ENCODE measurements at regions not wholly inside any gene's neighbourhood (a gene's known extent, or its start where the extent isn't known, plus 50 kb on each side); places are given as distances from the start of the nearest gene placed in this dataset.

DNA sequence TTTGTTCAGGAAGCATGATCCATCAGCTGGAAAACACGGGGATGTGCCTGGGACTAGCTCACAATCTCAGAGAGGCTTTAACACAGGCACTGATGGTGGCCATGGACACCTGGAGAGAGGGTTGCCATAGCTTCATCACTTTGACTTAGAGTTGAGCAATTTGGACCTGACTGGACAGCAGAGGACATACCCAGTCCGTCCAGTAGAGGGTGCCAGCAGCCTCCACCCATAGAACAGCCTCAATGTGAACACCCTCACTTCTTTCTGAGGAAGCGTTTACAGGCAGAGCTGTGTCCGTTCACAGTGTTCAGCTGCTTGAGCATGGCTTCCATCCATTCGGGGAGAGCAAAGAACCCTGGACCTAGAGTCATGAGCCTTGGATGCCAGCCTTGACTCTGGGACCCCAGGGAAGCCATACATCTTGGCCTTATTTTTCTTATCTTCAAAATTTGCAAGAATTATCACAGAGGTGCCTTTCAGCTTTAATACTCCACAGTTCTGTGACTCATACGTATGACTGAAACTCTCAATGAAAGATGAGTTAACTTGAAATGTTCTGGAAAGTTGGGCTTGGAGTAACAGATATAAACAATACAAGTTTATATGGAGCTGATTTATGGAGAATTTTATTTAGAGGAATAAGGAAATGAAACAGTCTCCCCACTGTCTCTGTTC lies 302.9 kb upstream of the PODXL start:
- Mint-ChIP-seq H3K4me3 (no peak overlapping the region), H3K27me3 (peaks cover 5% of the 10 kb centered on the region), H3K36me3 (ENCODE audit: low read depth) (no peaks in the 10 kb centered on the region), H3K27ac (no peak overlapping the region), H3K4me1 (ENCODE audit: low read depth) (no peaks in the 10 kb centered on the region), H3K9me3 (no peaks in the 10 kb centered on the region)
- intact Hi-C loops (cut with micrococcal nuclease): no loop called here
- ChIA-PET POLR2A (interaction anchor here (0.6 kb wide), 1 partner anchor 66 kb away, joined by 3 read pairs; no protein-coding TSS in a partner anchor), CTCF (interaction anchor here (0.6 to 2.3 kb wide), 31 partner anchors 9 to 794 kb away, joined by 3 to 18 read pairs (median 5); no protein-coding TSS in a partner anchor)
- DNase-seq (peak; percentile 69), ATAC-seq (peak; percentile 80)
- TF ChIP-seq, protein P1, sequence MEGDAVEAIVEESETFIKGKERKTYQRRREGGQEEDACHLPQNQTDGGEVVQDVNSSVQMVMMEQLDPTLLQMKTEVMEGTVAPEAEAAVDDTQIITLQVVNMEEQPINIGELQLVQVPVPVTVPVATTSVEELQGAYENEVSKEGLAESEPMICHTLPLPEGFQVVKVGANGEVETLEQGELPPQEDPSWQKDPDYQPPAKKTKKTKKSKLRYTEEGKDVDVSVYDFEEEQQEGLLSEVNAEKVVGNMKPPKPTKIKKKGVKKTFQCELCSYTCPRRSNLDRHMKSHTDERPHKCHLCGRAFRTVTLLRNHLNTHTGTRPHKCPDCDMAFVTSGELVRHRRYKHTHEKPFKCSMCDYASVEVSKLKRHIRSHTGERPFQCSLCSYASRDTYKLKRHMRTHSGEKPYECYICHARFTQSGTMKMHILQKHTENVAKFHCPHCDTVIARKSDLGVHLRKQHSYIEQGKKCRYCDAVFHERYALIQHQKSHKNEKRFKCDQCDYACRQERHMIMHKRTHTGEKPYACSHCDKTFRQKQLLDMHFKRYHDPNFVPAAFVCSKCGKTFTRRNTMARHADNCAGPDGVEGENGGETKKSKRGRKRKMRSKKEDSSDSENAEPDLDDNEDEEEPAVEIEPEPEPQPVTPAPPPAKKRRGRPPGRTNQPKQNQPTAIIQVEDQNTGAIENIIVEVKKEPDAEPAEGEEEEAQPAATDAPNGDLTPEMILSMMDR (IDR thresholded peaks at IDR 0.05): peak; percentile 68

DNA sequence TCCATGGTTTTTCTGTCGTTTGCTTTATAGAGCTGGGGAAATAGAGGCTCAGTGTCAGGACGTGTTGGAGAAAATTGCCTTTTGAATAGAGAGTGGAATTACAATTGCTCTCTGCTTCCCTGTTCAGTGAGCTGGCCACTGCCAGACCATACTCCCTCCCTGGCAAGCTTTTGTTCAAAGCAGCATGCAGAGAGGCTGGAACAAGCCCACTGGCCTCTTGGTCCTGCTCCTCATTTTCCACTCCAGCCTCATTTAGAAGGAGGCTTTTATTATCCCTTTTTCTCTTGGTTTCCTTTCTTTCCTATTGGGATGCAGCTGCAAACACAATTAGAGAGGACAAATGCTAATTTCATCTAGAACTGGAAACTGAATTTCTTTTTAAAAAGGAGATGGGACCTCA lies 302.2 kb upstream of the PODXL start:
- H3K4me1 Mint-ChIP-seq (ENCODE audit: low read depth): no peaks in the 10 kb centered on the region

DNA sequence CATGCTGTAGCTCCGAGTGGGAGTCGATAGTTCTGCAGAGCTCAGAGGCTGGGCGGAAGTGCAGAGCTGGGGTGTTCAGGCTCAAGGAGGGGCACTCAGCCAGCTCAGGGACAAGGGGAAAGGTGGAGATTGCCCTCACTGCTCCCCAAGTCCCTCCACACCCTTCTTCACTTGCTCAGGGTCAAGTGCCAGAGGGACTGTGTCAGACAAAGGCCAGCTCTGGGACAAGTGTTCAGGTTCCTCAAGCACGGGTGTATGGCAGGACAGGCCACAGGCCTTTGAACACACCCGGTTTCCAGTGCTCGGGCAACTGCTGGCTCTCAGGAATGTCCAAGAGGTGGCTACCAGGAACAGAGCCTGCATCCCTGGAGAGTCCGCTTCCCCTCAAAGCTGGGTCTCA lies 293.0 kb upstream of the PODXL start:
- Mint-ChIP-seq H3K4me3 (no peak overlapping the region), H3K27me3 (no peaks in the 10 kb centered on the region), H3K9me3 (no peaks in the 10 kb centered on the region), H3K36me3 (ENCODE audit: low read depth) (no peaks in the 10 kb centered on the region), H3K4me1 (ENCODE audit: low read depth) (no peaks in the 10 kb centered on the region), H3K27ac (no peak overlapping the region)
- TF ChIP-seq, protein P1 (IDR thresholded peaks at IDR 0.05): no peak
- intact Hi-C loops (cut with micrococcal nuclease): loop anchor here (5.0 kb wide), 1 partner anchor 162 kb away; no protein-coding TSS in a partner anchor
- ATAC-seq (no peak), DNase-seq (no peak)
- CTCF ChIA-PET: interaction anchor here (1.4 kb wide), 1 partner anchor 9 kb away, joined by 8 read pairs; no protein-coding TSS in a partner anchor
- POLR2A ChIA-PET: no interaction called here

More for the DNA sequence above, 302.2 kb upstream of the PODXL start:
- Mint-ChIP-seq H3K36me3 (ENCODE audit: low read depth) (no peaks in the 10 kb centered on the region), H3K27me3 (peaks cover 5% of the 10 kb centered on the region), H3K4me3 (no peak overlapping the region), H3K27ac (no peak overlapping the region), H3K9me3 (no peaks in the 10 kb centered on the region)
- intact Hi-C loops (cut with micrococcal nuclease): no loop called here
- TF ChIP-seq, protein P1 (IDR thresholded peaks at IDR 0.05): no peak
- ChIA-PET POLR2A (no interaction called here), CTCF (interaction anchor here (0.6 to 2.3 kb wide), 27 partner anchors 9 to 795 kb away, joined by 3 to 18 read pairs (median 5); no protein-coding TSS in a partner anchor)
- ATAC-seq (no peak), DNase-seq (no peak)

GRCh38 chr7:131848033-131848432 lies 291.6 kb upstream of the PODXL start:
- CTCF ChIA-PET: no interaction called here
- no peaks in the 10 kb centered on the region for H3K36me3 Mint-ChIP-seq (ENCODE audit: low read depth)
- POLR2A ChIA-PET: no interaction called here
- intact Hi-C loops (cut with micrococcal nuclease): loop anchor here (5.0 kb wide), 1 partner anchor 161 kb away; no protein-coding TSS in a partner anchor
- H3K27ac Mint-ChIP-seq: no peak overlapping the region
- no peaks in the 10 kb centered on the region for H3K4me1 Mint-ChIP-seq (ENCODE audit: low read depth)
- ATAC-seq (no peak), DNase-seq (no peak)
- H3K9me3 Mint-ChIP-seq: no peaks in the 10 kb centered on the region
- no peaks in the 10 kb centered on the region for H3K27me3 Mint-ChIP-seq
- no peak overlapping the region for H3K4me3 Mint-ChIP-seq
- TF ChIP-seq, protein P1 (IDR thresholded peaks at IDR 0.05): no peak

DNA sequence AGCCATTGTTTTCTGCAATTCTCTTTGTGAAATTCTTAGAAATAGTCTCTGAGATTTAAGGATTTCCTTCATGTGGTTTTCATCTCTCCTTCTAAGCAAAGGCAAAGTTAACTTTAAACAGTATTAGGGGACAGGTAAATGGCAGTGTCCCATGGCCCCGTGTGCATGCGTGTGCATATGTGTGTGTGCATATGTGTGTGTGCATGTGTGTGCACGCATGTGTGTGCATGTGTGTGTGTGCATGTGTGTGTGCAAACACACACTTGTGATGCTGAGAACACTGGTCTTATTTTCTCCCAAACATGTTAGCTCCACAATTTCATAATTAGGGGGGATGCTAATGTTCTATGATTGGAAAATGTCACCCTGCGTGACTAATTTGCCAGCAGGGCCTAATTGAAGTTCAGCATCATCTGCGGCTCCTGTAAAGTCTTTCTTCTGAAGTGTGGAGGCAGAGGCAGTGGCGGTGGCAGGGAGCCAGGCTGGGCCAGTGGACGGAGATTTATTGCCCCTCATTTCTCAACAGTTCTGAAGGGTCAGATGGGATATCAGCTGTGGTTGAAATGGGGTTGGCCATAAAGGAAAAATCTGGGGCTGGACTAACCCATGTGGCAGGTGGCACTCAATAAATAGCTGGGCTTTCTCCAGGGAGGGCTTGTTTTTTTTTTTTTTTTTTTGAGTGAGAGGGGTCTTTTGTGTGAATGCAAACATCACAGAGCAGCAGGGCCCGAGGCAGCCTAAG lies 289.3 kb upstream of the PODXL start:
- TF ChIP-seq, protein P1 (IDR thresholded peaks at IDR 0.05): no peak
- no peak for DNase-seq
- ChIA-PET POLR2A (no interaction called here), CTCF (interaction anchor here (1.5 to 2.6 kb wide), 2 partner anchors 13 to 15 kb away, joined by 6 read pairs; no protein-coding TSS in a partner anchor)
- Mint-ChIP-seq H3K9me3 (no peaks in the 10 kb centered on the region), H3K27me3 (no peaks in the 10 kb centered on the region), H3K4me3 (no peak overlapping the region), H3K27ac (no peak overlapping the region), H3K36me3 (ENCODE audit: low read depth) (no peaks in the 10 kb centered on the region), H3K4me1 (ENCODE audit: low read depth) (no peaks in the 10 kb centered on the region)
- ATAC-seq: no peak
- intact Hi-C loops (cut with micrococcal nuclease): loop anchor here (5.0 kb wide), 1 partner anchor 158 kb away; no protein-coding TSS in a partner anchor

Data from activated CD8-positive, alpha-beta T cell treated with anti-CD3 and anti-CD28 coated beads for 36 hours (primary cell).